ENCODE measurements at regions not wholly inside any gene's neighbourhood (a gene's known extent, or its start where the extent isn't known, plus 50 kb on each side); places are given as distances from the start of the nearest gene placed in this dataset.

DNA sequence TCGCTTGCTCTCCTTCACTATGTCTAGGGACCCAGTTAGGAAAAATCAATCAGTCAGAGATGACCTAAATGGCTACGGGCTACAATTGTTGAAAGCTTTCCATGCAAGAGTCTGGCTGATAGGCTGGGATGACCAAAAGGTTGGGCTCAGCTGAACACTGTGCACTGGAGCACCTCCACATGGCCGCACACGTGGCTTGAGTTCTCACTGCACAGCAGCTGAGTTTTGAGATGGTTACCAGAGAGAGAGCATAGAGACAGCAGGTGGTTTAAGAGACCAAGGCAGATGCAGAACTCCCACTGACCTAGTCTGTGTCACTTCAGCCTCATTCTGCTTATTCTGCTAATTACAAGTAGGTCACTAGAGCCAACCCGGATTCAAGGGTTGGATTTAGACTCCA is 2354.8 kb upstream of the C9orf72 start:
- no peaks in the 10 kb centered on the region for H3K9me3 ChIP-seq (ENCODE audit: control insufficient read depth, insufficient read depth, low read depth, low read length)
- H3K4me3 ChIP-seq (ENCODE audit: low read depth, low read length): no peak overlapping the region
- H3K4me1 ChIP-seq (ENCODE audit: control insufficient read depth, insufficient read depth, low read length): no peaks in the 10 kb centered on the region
- POLR2A ChIA-PET: no interaction called here
- CTCF ChIA-PET: interaction anchor here (0.6 kb wide), 1 partner anchor 13 kb away, joined by 3 read pairs; no protein-coding TSS in a partner anchor
- no peak overlapping the region for H3K27ac ChIP-seq (ENCODE audit: extremely low read depth, low read depth, low read length)
- H3K36me3 ChIP-seq (ENCODE audit: control insufficient read depth in 2 of 2, insufficient read depth in 1 of 2, low read length in 2 of 2): no peaks in the 10 kb centered on the region
- TF ChIP-seq ZNF302 (tag by site-specific recombination; IDR thresholded peaks at IDR 0.05; ENCODE audit: low read depth) (no peak), ZNF221 (tag by site-specific recombination; IDR thresholded peaks at IDR 0.05; ENCODE audit: borderline replicate concordance) (no peak)

DNA sequence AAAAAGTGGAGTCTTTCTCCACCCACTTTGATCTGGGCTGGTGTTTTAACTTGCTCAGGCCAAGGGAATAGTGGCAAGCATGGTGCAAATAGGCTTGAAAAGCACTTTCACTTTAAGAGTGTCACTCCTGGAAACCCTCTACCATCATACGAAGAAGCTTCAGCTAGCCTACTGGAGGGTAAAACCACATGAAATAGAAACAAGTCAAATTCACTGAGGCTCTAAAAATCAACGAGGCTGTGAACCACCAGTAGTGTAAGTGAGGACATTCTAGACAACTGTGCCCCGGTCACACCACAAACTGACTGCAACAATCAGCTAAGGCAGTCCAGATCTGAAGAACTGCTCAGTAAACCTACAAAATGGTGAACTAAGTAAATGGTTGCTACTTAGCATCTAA is 2366.3 kb upstream of the C9orf72 start:
- no peaks in the 10 kb centered on the region for H3K4me1 ChIP-seq (ENCODE audit: control insufficient read depth, insufficient read depth, low read length)
- no peak overlapping the region for H3K27ac ChIP-seq (ENCODE audit: extremely low read depth, low read depth, low read length)
- ChIA-PET POLR2A (no interaction called here), CTCF (no interaction called here)
- H3K4me3 ChIP-seq (ENCODE audit: low read depth, low read length): no peak overlapping the region
- no peak for TF ChIP-seq SP3 (tag by site-specific recombination; IDR thresholded peaks at IDR 0.05)
- no peak for TF ChIP-seq ZNF514 (tag by site-specific recombination; IDR thresholded peaks at IDR 0.05)
- no peak for TF ChIP-seq ZNF266 (tag by site-specific recombination; IDR thresholded peaks at IDR 0.05; ENCODE audit: low read depth)
- TF ChIP-seq ZNF19 (tag by site-specific recombination; IDR thresholded peaks at IDR 0.05; ENCODE audit: low read depth): no peak
- no peaks in the 10 kb centered on the region for H3K9me3 ChIP-seq (ENCODE audit: control insufficient read depth, insufficient read depth, low read depth, low read length)
- H3K36me3 ChIP-seq (ENCODE audit: control insufficient read depth in 2 of 2, insufficient read depth in 1 of 2, low read length in 2 of 2): no peaks in the 10 kb centered on the region

DNA sequence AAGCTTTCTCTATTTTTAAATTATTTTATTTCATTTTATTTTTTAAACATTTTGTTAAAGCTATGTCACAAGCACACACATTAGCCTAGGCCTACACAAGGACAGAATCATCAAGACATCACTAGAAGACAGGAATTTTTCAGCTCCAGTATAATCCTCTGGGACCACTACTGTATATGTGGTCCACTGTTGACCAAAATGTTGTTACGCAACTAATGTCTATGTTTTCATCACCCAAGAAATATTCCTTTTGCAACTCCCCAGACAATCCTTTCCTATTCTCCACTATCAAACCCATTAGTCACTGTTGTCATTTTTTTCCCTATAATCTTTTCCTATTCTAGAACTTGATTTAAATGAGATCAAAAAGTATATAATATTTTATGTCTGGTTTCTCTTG is 2371.7 kb upstream of the C9orf72 start:
- Histone ChIP-seq H3K4me3 (ENCODE audit: low read depth, low read length) (no peak overlapping the region), H3K27ac (ENCODE audit: extremely low read depth, low read depth, low read length) (no peak overlapping the region), H3K36me3 (ENCODE audit: control insufficient read depth in 2 of 2, insufficient read depth in 1 of 2, low read length in 2 of 2) (no peaks in the 10 kb centered on the region), H3K4me1 (ENCODE audit: control insufficient read depth, insufficient read depth, low read length) (no peaks in the 10 kb centered on the region), H3K9me3 (ENCODE audit: control insufficient read depth, insufficient read depth, low read depth, low read length) (no peaks in the 10 kb centered on the region)
- TF ChIP-seq ZBTB20 (tag by site-specific recombination; IDR thresholded peaks at IDR 0.05) (no peak), ZBTB48 (tag by site-specific recombination; IDR thresholded peaks at IDR 0.05) (no peak), HOXD13 (CRISPR knock-in tag; IDR thresholded peaks at IDR 0.05; ENCODE audit: borderline replicate concordance) (no peak), ZNF248 (tag by site-specific recombination; IDR thresholded peaks at IDR 0.05) (no peak), ZNF530 (tag by site-specific recombination; IDR thresholded peaks at IDR 0.05; ENCODE audit: low read depth) (no peak), ZBTB1 (tag by site-specific recombination; IDR thresholded peaks at IDR 0.05) (no peak), ZNF324 (tag by site-specific recombination; IDR thresholded peaks at IDR 0.05) (no peak), ZNF701 (tag by site-specific recombination; IDR thresholded peaks at IDR 0.05) (no peak)
- TF ChIP-seq, protein P1, sequence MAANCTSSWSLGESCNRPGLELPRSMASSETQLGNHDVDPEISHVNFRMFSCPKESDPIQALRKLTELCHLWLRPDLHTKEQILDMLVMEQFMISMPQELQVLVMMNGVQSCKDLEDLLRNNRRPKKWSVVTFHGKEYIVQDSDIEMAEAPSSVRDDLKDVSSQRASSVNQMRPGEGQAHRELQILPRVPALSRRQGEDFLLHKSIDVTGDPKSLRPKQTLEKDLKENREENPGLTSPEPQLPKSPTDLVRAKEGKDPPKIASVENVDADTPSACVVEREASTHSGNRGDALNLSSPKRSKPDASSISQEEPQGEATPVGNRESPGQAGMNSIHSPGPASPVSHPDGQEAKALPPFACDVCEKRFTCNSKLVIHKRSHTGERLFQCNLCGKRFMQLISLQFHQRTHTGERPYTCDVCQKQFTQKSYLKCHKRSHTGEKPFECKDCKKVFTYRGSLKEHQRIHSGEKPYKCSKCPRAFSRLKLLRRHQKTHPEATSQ (tag by site-specific recombination; IDR thresholded peaks at IDR 0.05): no peak
- TF ChIP-seq, protein P2, sequence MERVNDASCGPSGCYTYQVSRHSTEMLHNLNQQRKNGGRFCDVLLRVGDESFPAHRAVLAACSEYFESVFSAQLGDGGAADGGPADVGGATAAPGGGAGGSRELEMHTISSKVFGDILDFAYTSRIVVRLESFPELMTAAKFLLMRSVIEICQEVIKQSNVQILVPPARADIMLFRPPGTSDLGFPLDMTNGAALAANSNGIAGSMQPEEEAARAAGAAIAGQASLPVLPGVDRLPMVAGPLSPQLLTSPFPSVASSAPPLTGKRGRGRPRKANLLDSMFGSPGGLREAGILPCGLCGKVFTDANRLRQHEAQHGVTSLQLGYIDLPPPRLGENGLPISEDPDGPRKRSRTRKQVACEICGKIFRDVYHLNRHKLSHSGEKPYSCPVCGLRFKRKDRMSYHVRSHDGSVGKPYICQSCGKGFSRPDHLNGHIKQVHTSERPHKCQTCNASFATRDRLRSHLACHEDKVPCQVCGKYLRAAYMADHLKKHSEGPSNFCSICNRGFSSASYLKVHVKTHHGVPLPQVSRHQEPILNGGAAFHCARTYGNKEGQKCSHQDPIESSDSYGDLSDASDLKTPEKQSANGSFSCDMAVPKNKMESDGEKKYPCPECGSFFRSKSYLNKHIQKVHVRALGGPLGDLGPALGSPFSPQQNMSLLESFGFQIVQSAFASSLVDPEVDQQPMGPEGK (tag by site-specific recombination; IDR thresholded peaks at IDR 0.05): no peak
- POLR2A ChIA-PET: no interaction called here
- CTCF ChIA-PET: no interaction called here

DNA sequence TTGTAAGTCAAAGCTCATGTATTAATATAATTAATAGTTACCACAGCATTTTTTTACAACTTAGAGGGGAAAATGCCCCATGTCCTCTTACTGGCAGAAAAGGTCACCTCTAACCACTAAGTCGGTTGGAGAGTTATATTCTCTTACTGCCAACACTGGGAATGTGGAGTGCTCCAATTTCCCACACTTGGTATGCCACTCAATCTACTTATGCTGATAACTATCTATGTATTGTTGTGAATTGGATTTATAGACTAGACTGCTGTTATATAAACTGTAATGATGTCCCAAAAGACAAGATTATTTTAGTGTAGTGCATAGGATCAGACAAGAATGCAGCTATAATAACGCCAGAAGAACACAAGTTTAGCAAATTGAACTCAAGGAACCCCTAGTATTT is 2385.2 kb upstream of the C9orf72 start:
- Histone ChIP-seq H3K4me1 (ENCODE audit: control insufficient read depth, insufficient read depth, low read length) (no peaks in the 10 kb centered on the region), H3K9me3 (ENCODE audit: control insufficient read depth, insufficient read depth, low read depth, low read length) (no peaks in the 10 kb centered on the region), H3K27ac (ENCODE audit: extremely low read depth, low read depth, low read length) (no peak overlapping the region), H3K36me3 (ENCODE audit: control insufficient read depth in 2 of 2, insufficient read depth in 1 of 2, low read length in 2 of 2) (no peaks in the 10 kb centered on the region), H3K4me3 (ENCODE audit: low read depth, low read length) (no peak overlapping the region)
- ChIA-PET CTCF (no interaction called here), POLR2A (no interaction called here)
- TF ChIP-seq ZNF777 (tag by site-specific recombination; IDR thresholded peaks at IDR 0.05; ENCODE audit: borderline replicate concordance): no peak
- no peak for TF ChIP-seq SP3 (tag by site-specific recombination; IDR thresholded peaks at IDR 0.05)
- no peak for TF ChIP-seq ZNF23 (tag by site-specific recombination; IDR thresholded peaks at IDR 0.05; ENCODE audit: borderline replicate concordance)
- TF ChIP-seq GLI4 (tag by site-specific recombination; IDR thresholded peaks at IDR 0.05): no peak
- TF ChIP-seq ZBTB17 (tag by site-specific recombination; IDR thresholded peaks at IDR 0.05): no peak
- TF ChIP-seq, protein P3, sequence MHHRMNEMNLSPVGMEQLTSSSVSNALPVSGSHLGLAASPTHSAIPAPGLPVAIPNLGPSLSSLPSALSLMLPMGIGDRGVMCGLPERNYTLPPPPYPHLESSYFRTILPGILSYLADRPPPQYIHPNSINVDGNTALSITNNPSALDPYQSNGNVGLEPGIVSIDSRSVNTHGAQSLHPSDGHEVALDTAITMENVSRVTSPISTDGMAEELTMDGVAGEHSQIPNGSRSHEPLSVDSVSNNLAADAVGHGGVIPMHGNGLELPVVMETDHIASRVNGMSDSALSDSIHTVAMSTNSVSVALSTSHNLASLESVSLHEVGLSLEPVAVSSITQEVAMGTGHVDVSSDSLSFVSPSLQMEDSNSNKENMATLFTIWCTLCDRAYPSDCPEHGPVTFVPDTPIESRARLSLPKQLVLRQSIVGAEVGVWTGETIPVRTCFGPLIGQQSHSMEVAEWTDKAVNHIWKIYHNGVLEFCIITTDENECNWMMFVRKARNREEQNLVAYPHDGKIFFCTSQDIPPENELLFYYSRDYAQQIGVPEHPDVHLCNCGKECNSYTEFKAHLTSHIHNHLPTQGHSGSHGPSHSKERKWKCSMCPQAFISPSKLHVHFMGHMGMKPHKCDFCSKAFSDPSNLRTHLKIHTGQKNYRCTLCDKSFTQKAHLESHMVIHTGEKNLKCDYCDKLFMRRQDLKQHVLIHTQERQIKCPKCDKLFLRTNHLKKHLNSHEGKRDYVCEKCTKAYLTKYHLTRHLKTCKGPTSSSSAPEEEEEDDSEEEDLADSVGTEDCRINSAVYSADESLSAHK (tag by site-specific recombination; IDR thresholded peaks at IDR 0.05): no peak
- TF ChIP-seq ZNF202 (tag by site-specific recombination; IDR thresholded peaks at IDR 0.05; ENCODE audit: borderline replicate concordance): no peak
- TF ChIP-seq, protein P4, sequence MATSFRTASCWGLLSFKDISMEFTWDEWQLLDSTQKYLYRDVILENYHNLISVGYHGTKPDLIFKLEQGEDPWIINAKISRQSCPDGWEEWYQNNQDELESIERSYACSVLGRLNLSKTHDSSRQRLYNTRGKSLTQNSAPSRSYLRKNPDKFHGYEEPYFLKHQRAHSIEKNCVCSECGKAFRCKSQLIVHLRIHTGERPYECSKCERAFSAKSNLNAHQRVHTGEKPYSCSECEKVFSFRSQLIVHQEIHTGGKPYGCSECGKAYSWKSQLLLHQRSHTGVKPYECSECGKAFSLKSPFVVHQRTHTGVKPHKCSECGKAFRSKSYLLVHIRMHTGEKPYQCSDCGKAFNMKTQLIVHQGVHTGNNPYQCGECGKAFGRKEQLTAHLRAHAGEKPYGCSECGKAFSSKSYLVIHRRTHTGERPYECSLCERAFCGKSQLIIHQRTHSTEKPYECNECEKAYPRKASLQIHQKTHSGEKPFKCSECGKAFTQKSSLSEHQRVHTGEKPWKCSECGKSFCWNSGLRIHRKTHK (tag by site-specific recombination; IDR thresholded peaks at IDR 0.05): no peak

All from HEK293 (cell line).